Fibroblast of skin of left biceps (primary cell): ENCODE measurements at regions not wholly inside any gene's neighbourhood (a gene's known extent, or its start where the extent isn't known, plus 50 kb on each side); places are given as distances from the start of the nearest gene placed in this dataset.
"Not testable (repeated sequence)": the region's sequence is repeated elsewhere in the genome, so short reads cannot be mapped to it uniquely, and the experiment has no call there.

Source experiments
- DNase-seq, 2 experiments: peaks; one replicate each; pipeline ENCODE4 v3.0.0-alpha.2; 2013; ENCODE audit warnings: low read depth in 2 of 2

DNA sequence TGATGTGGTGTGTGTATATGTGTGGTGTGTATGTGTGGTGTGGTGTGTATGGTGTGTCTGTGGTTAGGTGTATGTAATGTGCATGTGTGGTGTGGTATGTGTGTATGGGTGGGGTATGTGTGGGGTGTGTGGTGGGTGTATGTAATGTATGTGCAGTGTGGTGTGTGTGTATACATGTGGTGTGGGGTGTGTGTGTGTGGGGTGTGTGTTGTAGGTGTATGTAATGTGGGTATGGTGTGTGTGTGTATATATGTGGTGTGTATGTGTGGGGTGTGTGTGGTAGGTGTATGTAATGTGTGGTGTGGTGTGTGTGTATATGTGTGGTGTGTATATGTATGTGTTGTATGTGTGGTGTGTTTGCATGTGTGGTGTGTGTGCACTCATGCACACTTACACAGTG is 84.8 kb upstream of the ID2 start:
- no peak for DNase-seq

- no peak for DNase-seq
Observed at GRCh38 chr2:8597559-8598225, 84.2 kb upstream of the ID2 start.

DNA sequence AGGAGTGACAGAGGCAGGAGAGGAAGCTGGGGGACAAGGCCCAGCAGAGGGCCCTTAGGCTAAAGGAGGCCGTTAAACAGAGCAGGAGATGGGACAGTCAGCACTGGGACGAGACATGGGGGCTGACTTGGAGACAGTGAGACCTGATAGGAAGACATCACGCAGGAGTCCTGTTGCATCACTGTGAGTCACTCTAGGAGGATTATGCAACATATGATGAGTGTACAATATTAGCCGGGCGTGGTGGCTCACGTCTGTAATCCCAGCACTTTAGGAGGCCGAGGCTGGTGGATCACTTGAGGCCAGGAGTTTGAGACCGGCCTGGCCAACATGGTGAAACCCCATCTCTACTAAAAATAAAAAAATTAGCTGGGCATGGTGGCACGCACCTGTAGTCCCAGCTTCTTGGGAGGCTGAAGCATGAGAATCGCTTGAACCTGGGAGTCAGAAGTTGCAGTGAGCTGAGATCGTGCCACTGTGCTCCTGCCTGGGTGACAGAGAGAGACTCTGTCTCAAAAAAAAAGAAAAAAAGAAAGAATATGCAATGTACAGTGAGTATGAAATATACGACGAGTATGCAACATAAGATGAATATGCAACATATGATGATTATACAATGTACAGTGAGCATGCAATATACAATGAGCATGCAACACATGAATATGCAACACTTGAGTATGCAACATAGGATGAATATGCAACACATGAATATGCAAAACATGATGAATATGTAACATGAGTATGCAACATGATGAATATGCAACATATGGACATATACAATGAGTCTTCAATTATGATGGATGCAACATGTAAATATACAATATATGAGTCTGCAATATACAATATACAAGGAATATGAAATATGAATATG is 83.3 kb upstream of the ID2 start:
- peak; percentile 78 to 84 for DNase-seq

DNA sequence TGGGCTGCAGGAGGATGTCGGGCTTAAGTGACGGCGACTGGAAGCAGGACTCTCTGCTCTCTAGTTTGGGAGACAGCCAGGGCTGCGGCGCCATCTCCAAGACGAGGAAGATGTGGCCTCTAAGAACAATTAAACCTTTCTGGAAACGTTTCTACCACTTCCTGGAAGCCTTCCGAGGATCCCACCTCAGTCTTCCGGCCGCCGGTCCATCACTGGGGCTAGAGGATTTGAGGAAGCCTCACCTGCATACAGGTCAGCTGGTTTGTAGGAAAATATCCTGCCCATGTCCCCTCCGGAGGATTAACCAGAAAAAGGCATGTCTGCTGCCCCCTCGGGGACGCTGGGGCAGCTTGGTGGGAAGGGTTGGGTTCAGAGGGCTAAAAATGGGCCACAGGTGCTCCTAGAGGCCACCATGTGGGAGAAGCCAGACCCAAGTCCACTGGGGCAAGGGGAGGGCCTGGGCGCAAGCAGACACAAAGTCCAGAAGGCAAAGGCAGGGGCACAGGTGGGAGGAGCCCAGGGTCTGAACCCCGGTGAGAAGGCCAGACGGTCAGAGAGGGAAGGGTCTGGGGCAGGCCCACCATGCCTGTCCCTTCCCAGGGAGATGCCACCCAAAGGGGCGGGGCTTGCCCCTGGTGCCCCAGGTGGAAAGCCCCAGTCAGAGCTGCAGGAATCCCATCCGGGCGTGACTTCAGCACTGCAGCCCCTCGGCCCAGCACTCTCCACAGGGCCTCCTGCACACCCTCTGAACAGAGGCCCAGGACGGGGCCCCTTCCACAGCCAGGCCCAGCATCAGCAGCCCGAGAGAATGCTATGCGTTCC is 82.2 kb upstream of the ID2 start:
- no peak for DNase-seq

DNA sequence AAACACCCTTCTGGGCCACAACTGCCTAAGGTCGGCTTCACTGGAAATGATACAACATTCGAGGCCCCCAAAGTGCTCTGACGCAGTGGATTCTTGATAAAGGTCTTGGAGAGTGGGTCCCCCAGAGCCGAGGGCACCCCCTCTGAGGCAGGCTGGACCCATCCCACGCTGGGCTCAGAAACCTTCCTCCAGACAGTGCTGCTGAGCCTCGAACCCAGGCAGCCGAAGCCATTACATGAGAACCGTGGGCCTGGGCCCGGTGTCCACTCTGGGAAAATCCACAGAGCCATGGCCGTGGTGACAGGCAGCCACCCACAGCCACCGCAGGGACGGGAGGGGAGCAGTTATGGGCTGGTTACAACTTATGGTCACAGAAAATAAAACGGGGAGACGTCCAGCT is 81.4 kb upstream of the ID2 start:
- DNase-seq = no peak

GRCh38 chr2:8602809-8603208 is 79.0 kb upstream of the ID2 start:
- DNase-seq = no peak

DNA sequence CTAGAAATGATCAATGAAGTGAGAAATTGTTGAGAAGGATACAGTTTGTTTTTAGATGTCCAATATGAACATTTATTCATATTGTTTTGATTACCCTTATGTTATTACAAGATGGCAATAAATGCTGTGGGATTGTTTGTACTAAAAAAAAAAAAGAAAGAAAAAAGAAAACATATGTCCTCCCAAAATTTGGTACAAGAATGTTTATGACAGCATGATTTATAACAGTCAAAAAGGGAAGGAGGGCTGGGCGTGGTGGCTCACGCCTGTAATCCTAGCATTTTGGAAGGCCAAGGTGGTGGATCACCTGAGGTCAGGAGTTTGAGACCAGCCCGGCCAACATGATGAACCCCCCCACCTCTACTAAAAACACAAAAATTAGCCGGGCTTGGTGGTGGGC is 78.5 kb upstream of the ID2 start:
- DNase-seq = not testable (repeated sequence)

GRCh38 chr2:8604262-8604661 is 77.6 kb upstream of the ID2 start:
- no peak for DNase-seq

DNA sequence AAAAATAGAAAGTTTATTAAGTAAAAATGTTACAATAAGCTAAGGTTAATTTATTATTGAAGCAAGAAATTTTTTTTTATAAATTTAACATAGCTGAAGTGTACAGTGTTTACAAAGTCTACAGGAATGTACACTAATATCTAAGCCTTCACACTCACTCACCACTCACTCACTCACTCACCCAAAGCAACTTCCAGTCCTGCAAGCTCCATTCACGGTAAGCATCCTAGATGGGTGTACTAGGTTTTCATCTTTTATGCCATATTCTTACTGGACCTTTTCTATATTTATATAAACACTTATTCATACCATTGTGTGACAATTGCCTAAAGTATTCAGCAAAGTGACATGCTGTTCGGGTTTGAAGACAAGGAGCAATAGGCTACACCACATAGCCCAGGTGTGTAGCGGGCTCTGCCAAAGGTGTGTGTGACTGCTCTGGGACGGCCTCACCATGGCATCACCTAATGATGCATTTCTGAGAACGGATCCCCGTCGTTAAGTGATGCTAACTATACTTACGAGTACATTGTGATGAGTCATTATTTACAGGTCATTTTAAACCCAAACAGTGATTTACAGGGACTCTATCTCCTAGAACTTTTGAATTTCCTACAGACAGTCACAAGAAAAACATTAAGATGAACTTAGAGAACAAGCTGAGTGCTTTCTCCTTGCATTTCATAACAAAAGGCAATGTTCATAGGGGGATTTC is 76.3 kb upstream of the ID2 start:
- DNase-seq = no peak

DNA sequence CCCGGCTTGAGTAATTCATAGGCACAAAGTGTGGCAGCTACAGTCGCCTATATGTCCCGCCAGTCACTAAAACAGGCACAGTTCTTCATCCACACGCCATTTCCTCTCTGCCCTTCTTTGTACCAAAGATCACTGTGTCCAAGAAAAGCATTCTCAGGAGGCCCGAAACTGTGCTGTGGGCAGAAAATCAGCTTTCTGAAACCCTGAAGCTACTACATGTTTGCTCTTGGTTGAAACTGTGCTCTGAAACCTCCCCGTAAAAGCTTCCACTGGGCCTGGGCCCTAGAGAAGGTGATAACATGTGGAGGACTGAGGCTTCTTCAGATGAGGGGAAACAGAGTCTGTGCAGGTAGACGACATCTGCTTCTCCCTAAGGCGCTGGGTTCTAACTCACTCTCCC is 75.6 kb upstream of the ID2 start:
- DNase-seq = no peak

DNA sequence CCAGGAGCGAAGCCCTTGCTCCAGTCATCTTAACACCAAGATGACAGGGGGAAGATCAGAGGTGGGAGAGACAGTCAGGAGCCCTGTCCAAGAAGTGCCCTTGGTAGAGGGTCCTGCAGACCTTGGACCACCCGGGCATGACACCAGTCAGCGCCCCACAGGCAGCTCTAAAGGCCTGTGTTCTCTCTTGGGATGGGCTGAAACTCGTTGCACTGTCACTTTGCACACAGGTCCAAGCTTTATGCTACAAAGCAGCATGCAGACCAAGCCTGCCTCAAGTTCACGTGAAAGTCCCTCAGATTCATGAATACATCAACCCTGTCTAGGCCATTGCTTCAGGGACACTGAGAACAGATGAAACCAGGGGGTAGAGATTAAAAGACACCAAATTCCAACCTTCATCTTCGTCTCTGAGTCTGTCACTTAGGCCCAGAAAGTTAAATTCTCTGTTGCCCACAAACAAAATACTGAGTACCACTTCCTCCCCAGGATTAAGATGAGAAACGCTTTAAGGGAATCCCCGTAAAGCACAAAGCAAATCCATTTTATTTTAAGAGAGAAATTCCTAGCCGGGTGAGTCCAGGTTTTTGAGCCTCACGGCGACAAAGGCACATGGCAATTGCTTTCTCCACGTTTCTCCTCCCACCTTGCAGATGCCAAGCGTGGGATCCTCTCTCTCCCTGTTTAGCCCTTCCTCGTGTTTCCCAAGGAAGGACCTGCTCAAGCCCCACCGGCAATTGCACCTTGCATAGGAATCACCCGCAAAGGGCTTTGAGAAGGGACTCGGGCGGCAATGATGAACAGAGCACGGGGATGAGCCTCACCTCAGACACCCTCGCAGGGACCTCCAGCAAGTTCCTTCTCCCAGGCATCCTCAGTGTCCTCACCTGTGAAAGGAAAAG is 75.0 kb upstream of the ID2 start:
- no peak for DNase-seq

DNA sequence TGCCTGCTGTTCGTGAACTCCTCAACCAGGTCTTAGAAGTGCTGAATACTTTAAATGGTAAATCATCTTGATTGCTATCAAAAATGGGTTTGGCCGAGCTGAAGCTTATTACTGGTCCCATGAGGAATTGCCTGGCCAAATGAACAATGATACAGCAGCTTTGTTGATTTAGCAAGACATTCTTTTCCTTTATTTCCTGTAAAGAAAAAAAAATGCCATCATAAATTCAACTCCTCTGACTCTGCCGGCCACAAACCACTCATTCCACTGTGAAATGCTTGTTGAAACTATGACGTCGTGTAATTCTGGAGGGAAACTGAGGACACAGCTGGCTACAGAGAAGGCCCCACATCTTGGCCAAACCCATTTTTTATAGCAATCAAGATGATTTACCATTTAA is 74.2 kb upstream of the ID2 start:
- peak; percentile 72 to 79 for DNase-seq

DNA sequence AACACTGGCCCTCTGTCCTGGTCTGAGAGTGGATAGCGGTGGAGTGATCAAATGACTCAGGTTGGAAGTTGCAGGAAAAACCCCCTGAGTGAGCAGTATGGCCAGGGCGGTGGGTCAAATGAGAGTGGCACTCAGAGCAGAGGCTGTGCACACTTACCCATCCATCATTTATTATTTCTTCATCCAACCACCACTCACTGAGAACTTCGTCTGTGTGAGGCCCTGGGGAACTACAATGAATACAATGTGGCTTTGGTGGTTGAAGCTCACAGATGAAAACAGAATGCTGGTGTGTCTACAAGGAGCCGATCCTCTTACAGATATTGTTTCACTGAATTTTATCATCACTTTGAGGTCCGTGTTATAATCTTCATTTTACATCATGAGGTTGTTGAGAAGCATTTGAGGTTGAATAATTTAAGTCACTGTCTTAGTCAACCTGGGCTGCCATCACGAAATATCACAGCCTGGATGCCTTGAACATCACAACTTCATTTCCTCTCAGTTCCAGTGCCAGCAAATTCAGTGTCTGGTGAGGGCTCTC is 73.4 kb upstream of the ID2 start:
- DNase-seq = peak; percentile 46 to 58

- DNase-seq = no peak
Observed at GRCh38 chr2:8609357-8609811, 72.5 kb upstream of the ID2 start.

- not testable (repeated sequence) for DNase-seq
Observed at GRCh38 chr2:8610775-8611174, 71.1 kb upstream of the ID2 start.

DNA sequence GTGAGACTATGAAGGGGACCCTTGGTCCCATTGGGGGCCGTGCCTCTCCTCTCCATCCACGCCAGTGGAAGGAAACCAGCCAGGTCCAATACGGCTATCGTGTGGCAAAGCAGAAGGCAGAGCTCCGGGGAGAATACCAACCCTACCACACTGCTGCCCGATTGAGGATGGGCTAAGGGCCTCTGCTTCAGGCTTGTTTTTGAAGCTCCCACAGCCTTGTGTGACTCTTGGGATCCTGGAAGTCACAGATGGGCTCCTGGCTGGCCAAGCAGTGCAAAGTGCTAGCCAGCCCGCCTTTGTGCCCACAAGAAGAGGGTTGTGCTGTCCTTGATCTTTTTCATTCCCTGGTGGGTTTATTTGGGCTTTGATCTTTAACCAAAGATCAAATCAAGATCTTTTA is 70.6 kb upstream of the ID2 start:
- DNase-seq = no peak

DNA sequence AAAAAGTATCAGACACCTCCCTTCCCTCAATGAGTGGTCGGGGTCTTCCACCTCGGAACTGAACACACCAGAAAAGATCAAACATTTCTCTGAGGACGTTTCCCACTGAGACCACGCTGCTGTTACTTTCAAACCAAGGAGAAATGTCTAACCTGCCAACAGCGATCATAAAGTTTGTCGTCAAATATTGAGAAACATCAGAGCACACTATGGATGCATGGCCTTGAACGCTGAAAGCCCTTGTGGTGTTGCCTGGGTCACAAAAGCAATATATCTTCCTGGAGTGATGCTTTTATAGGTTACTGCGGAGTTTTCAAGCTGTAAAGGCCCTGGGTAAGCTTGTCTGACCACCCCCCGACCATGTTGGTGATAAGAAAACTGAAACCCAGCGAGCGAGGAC is 70.2 kb upstream of the ID2 start:
- DNase-seq = no peak

- no peak for DNase-seq
Observed at GRCh38 chr2:8612734-8613179, 69.1 kb upstream of the ID2 start.

DNA sequence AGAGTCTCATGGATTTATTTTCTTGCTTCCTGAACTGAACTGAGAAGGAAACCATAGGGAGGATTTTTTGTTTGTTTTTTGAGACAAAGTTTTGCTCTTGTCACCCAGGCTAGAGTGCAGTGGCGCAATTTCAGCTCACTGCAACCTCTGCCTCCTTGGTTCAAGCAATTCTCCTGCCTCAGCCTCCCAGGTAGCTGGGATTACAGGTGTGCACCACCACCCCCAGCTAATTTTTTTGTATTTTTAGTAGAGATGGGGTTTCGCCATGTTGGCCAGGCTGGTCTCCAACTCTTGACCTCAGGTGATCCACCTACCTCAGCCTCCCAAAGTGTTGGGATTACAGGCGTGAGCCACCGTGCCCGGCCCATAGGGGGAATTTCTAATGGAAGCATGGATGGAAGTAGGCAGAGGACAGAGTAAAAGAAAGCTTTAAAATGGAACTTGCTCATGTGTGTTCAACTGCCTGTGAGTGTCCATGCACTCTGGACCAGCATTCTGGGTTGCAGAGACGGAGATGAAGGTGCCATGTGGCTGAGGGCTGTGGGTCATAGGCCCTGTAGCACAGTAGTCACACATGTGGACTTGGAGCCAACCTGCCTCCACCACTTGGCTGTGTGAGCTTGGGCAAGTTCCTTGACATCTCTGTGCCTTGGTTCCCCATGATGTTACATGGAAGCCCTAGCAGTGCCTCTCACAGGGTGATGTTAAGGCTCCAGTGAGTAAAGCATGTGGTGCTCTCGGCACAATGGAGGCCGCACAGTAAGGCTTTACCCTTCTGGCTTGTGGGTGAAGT is 68.5 kb upstream of the ID2 start:
- not testable (repeated sequence) for DNase-seq
